A673 (cell line): ENCODE measurements at regions not wholly inside any gene's neighbourhood (a gene's known extent, or its start where the extent isn't known, plus 50 kb on each side); places are given as distances from the start of the nearest gene placed in this dataset.

Experiments
- BruUV-seq: library from RNA; stranded (reverse); fragments of 400-500 nt; replicated peaks from 2 replicates; lab custom pipeline; 2021; lab: Mats Ljungman, UMichigan
- CTCF ChIA-PET: fragments of 300-600 bp; sonication (Branson Sonifier 250); formaldehyde crosslinking; loops from one replicate; lab custom pipeline; 2022; ENCODE audit warnings: antibody characterized with exemption; lab: Charles Lee
- POLR2A ChIA-PET: fragments of 300-600 bp; sonication (Branson Sonifier 250); formaldehyde crosslinking; loops from one replicate; lab custom pipeline; 2022; ENCODE audit warnings: antibody characterized with exemption; ENCODE audit not compliant: low non-redundant PET; lab: Charles Lee
- DNase-seq: peaks from one replicate; pipeline ENCODE4 v3.0.0-alpha.2; 2015; ENCODE audit warnings: low spot score
- H3K27ac ChIP-seq: fragments of 200-600 bp; sonication (generic); 2 replicates; pipeline ENCODE4 v1.5.1; 2016; ENCODE audit warnings: mixed run types, low read depth, mild to moderate bottlenecking, mixed read lengths, antibody characterized with exemption, low read length; ENCODE audit not compliant: poor library complexity, severe bottlenecking
- H3K27me3 ChIP-seq: fragments of 200-600 bp; sonication (generic); replicated peaks from 2 replicates; pipeline ENCODE4 v1.6.1; 2017; ENCODE audit warnings: mixed run types, low read depth, mild to moderate bottlenecking, mixed read lengths, antibody characterized with exemption, low read length; ENCODE audit not compliant: insufficient read depth, poor library complexity
- H3K36me3 ChIP-seq: fragments of 200-600 bp; sonication (generic); 2 replicates; pipeline ENCODE4 v1.6.1; 2016; ENCODE audit warnings: mixed run types, mild to moderate bottlenecking, mixed read lengths, antibody characterized with exemption, low read length; ENCODE audit not compliant: insufficient read depth, poor library complexity, severe bottlenecking
- H3K4me1 ChIP-seq: fragments of 200-600 bp; sonication (generic); 2 replicates; pipeline ENCODE4 v1.6.1; 2017; ENCODE audit warnings: mixed run types, mild to moderate bottlenecking, mixed read lengths, antibody characterized with exemption, low read length; ENCODE audit not compliant: insufficient read depth, poor library complexity, severe bottlenecking
- H3K4me3 ChIP-seq: fragments of 200-600 bp; sonication (generic); 2 replicates; pipeline ENCODE4 v1.5.1; 2016; ENCODE audit warnings: low read depth, mixed run types, mild to moderate bottlenecking, mixed read lengths, low read length; ENCODE audit not compliant: poor library complexity, severe bottlenecking
- H3K9me3 ChIP-seq: fragments of 200-600 bp; sonication (generic); 2 replicates; pipeline ENCODE4 v1.6.1; 2016; ENCODE audit warnings: mixed run types, low read depth, mild to moderate bottlenecking, mixed read lengths, antibody characterized with exemption, low read length; ENCODE audit not compliant: poor library complexity, severe bottlenecking
- CTCF ChIP-seq: fragments of 300-800, 200-600 bp; sonication (generic); conservative IDR thresholded peaks from 2 replicates; pipeline ENCODE4 v1.5.1; 2017; ENCODE audit warnings: low read depth, mild to moderate bottlenecking, antibody characterized with exemption, low read length, moderate library complexity, mixed read lengths
- EZH2 ChIP-seq: fragments of 200-600 bp; sonication (generic); IDR thresholded peaks from 2 replicates; pipeline ENCODE4 v1.6.1; 2017; ENCODE audit warnings: borderline replicate concordance, low read depth, mild to moderate bottlenecking, mixed read lengths, antibody characterized with exemption, low read length; ENCODE audit not compliant: poor library complexity, severe bottlenecking
- intact Hi-C: fragments of 100-400 bp; cut with micrococcal nuclease; formaldehyde crosslinking; loops from one replicate; pipeline ENCODE4 v1.10.0; 2022; ENCODE audit not compliant: unreplicated experiment

- ChIA-PET POLR2A (no interaction called here), CTCF (no interaction called here)
- no peaks in the 10 kb centered on the region for H3K36me3 ChIP-seq
- no peak overlapping the region for H3K4me3 ChIP-seq
- no peaks in the 10 kb centered on the region for H3K4me1 ChIP-seq
- H3K27ac ChIP-seq: no peak overlapping the region
- DNase-seq: no peak
- no peaks in the 10 kb centered on the region for H3K27me3 ChIP-seq
- intact Hi-C loops: no loop called here
- H3K9me3 ChIP-seq: no peaks in the 10 kb centered on the region
- no TSS peak for BruUV-seq
- TF ChIP-seq CTCF: no peak
- no peak for TF ChIP-seq EZH2
Measured at GRCh38 chr5:164627021-164627420, 1121.6 kb downstream of the MAT2B start.

GRCh38 chr5:164636456-164636855, 1131.0 kb downstream of the MAT2B start:
- Histone ChIP-seq H3K27ac (no peak overlapping the region), H3K4me3 (no peak overlapping the region), H3K4me1 (no peaks in the 10 kb centered on the region), H3K9me3 (no peaks in the 10 kb centered on the region), H3K27me3 (no peaks in the 10 kb centered on the region), H3K36me3 (no peaks in the 10 kb centered on the region)
- POLR2A ChIA-PET: no interaction called here
- no peak for DNase-seq
- intact Hi-C loops: no loop called here
- no peak for TF ChIP-seq EZH2
- TF ChIP-seq CTCF: no peak
- CTCF ChIA-PET: no interaction called here
- BruUV-seq: no TSS peak

GRCh38 chr5:164637931-164638521, 1132.6 kb downstream of the MAT2B start:
- H3K27ac ChIP-seq: no peak overlapping the region
- CTCF ChIA-PET: no interaction called here
- intact Hi-C loops: no loop called here

More at GRCh38 chr5:164637931-164638521, 1132.6 kb downstream of the MAT2B start:
- no peaks in the 10 kb centered on the region for H3K27me3 ChIP-seq
- POLR2A ChIA-PET: no interaction called here
- no peaks in the 10 kb centered on the region for H3K9me3 ChIP-seq
- no peak for DNase-seq
- TF ChIP-seq CTCF: no peak
- TF ChIP-seq EZH2: no peak
- no TSS peak for BruUV-seq
- H3K4me3 ChIP-seq: no peak overlapping the region
- H3K36me3 ChIP-seq: no peaks in the 10 kb centered on the region
- H3K4me1 ChIP-seq: no peaks in the 10 kb centered on the region
